Gastroesophageal sphincter (tissue), 3 donors: ENCODE measurements at regions not wholly inside any gene's neighbourhood (a gene's known extent, or its start where the extent isn't known, plus 50 kb on each side); places are given as distances from the start of the nearest gene placed in this dataset.

Source experiments
- POLR2A ChIP-seq, 2 donors: fragments of 450-650 bp; IDR thresholded peaks; one replicate each; pipeline ENCODE4 v1.6.1; 2017; ENCODE audit warnings: antibody characterized with exemption in 2 of 2, mild to moderate bottlenecking in 2 of 2, moderate library complexity in 1 of 2
- POLR2AphosphoS5 ChIP-seq: sonication (generic); formaldehyde crosslinking; IDR thresholded peaks from one replicate; pipeline ENCODE4 v1.6.1; 2017; ENCODE audit warnings: antibody characterized with exemption
- TF ChIP-seq, protein P1 (sequence below), 4 experiments: fragments of 200-600 bp in 2 of 4; fragments of 450-650 bp in 2 of 4; sonication (generic) in 1 of 4; IDR thresholded peaks; one replicate each; pipeline ENCODE4 v1.5.1; 2017 to 2019; ENCODE audit warnings: antibody characterized with exemption in 4 of 4, mild to moderate bottlenecking in 2 of 4, moderate library complexity in 2 of 4

DNA sequence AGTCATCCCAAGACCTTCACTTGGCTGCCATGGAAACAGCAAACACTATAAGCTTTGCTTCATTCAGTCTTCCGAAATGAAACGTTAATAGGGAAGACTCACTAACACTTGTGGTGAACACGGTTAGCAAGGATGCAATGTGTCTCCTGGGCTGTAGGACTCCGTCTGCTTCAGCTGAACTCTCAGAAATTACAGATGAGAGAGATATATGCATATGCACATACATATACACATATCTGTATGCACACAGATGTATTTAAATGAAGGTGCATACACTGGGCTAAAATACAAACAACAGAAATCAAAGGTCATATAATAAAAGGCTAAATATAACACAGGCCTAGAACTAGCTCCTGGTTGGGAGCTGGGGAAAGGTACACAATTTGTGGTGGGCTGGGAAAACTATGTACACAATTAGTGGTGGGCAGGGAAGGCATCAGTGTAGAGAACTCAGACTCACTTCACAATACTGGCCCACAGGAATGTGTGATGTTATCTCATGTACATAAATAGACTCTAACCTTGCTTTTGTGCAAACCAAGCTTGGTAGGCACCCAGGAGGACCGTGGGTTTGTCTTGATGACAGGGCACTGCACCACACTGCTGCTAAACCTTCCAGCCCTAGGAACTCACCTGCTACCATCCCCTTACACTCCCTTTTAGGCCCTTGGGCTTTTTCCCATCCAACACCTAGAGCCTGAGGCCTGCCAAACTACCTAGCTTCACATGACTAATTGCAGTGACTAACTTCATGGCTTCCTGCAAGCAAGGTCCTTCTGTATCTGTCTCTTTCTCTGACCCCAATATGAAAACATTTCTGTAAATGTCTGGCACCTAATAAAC is 873.1 kb downstream of the NSUN3 start:
- TF ChIP-seq, protein P1, sequence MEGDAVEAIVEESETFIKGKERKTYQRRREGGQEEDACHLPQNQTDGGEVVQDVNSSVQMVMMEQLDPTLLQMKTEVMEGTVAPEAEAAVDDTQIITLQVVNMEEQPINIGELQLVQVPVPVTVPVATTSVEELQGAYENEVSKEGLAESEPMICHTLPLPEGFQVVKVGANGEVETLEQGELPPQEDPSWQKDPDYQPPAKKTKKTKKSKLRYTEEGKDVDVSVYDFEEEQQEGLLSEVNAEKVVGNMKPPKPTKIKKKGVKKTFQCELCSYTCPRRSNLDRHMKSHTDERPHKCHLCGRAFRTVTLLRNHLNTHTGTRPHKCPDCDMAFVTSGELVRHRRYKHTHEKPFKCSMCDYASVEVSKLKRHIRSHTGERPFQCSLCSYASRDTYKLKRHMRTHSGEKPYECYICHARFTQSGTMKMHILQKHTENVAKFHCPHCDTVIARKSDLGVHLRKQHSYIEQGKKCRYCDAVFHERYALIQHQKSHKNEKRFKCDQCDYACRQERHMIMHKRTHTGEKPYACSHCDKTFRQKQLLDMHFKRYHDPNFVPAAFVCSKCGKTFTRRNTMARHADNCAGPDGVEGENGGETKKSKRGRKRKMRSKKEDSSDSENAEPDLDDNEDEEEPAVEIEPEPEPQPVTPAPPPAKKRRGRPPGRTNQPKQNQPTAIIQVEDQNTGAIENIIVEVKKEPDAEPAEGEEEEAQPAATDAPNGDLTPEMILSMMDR (IDR thresholded peaks at IDR 0.05): no peak
- TF ChIP-seq POLR2AphosphoS5: no peak
- no peak for TF ChIP-seq POLR2A (IDR thresholded peaks at IDR 0.05)
